ENCODE measurements at regions not wholly inside any gene's neighbourhood (a gene's known extent, or its start where the extent isn't known, plus 50 kb on each side); places are given as distances from the start of the nearest gene placed in this dataset.
A peak's percentile ranks its signal among the peaks of the same experiment; 100 is the strongest.

- DNase-seq (ENCODE audit: low read depth) = no peak
These were observed 348.9 kb upstream of the ASIC2 start for GRCh38 chr17:33642002-33642401.

- DNase-seq (ENCODE audit: low read depth) = no peak
These were observed 354.9 kb upstream of the ASIC2 start for GRCh38 chr17:33647956-33648355.

- no peak for DNase-seq (ENCODE audit: low read depth)
These were observed 357.2 kb upstream of the ASIC2 start for GRCh38 chr17:33650304-33650703.

- DNase-seq (ENCODE audit: low read depth) = no peak
These were observed 358.6 kb upstream of the ASIC2 start for GRCh38 chr17:33651686-33652085.

- DNase-seq (ENCODE audit: low read depth) = no peak
These were observed 359.8 kb upstream of the ASIC2 start for GRCh38 chr17:33652731-33653398.

GRCh38 chr17:33653399-33653788, 360.3 kb upstream of the ASIC2 start:
- no peak for DNase-seq (ENCODE audit: low read depth)

GRCh38 chr17:33657181-33657580, 364.1 kb upstream of the ASIC2 start:
- no peak for DNase-seq (ENCODE audit: low read depth)

- DNase-seq (ENCODE audit: low read depth) = no peak
These were observed 368.9 kb upstream of the ASIC2 start for GRCh38 chr17:33661975-33662374.

GRCh38 chr17:33664116-33664840, 371.2 kb upstream of the ASIC2 start:
- DNase-seq (ENCODE audit: low read depth) = no peak

GRCh38 chr17:33667052-33667509, 374.0 kb upstream of the ASIC2 start:
- no peak for DNase-seq (ENCODE audit: low read depth)

- DNase-seq (ENCODE audit: low read depth) = no peak
These were observed 374.6 kb upstream of the ASIC2 start for GRCh38 chr17:33667671-33668070.

- DNase-seq (ENCODE audit: low read depth) = no peak
These were observed 375.4 kb upstream of the ASIC2 start for GRCh38 chr17:33668516-33668915.

- DNase-seq (ENCODE audit: low read depth) = no peak
These were observed 378.4 kb upstream of the ASIC2 start for GRCh38 chr17:33671491-33671890.

GRCh38 chr17:33674685-33675084, 381.6 kb upstream of the ASIC2 start:
- peak; percentile 22 for DNase-seq (ENCODE audit: low read depth)

GRCh38 chr17:33676444-33676843, 383.3 kb upstream of the ASIC2 start:
- DNase-seq (ENCODE audit: low read depth) = no peak

- no peak for DNase-seq (ENCODE audit: low read depth)
These were observed 386.5 kb upstream of the ASIC2 start for GRCh38 chr17:33679595-33679994.

GRCh38 chr17:33680472-33680871, 387.4 kb upstream of the ASIC2 start:
- DNase-seq (ENCODE audit: low read depth) = no peak

- no peak for DNase-seq (ENCODE audit: low read depth)
These were observed 389.5 kb upstream of the ASIC2 start for GRCh38 chr17:33682599-33682998.

- no peak for DNase-seq (ENCODE audit: low read depth)
These were observed 391.6 kb upstream of the ASIC2 start for GRCh38 chr17:33684735-33685134.

GRCh38 chr17:33686171-33686570, 393.1 kb upstream of the ASIC2 start:
- DNase-seq (ENCODE audit: low read depth) = no peak

GRCh38 chr17:33687831-33688230, 394.7 kb upstream of the ASIC2 start:
- DNase-seq (ENCODE audit: low read depth) = no peak

- no peak for DNase-seq (ENCODE audit: low read depth)
These were observed 395.7 kb upstream of the ASIC2 start for GRCh38 chr17:33688771-33689170.

- DNase-seq (ENCODE audit: low read depth) = no peak
These were observed 396.6 kb upstream of the ASIC2 start for GRCh38 chr17:33689725-33690124.

- DNase-seq (ENCODE audit: low read depth) = no peak
These were observed 402.3 kb upstream of the ASIC2 start for GRCh38 chr17:33695431-33695830.

Data from fibroblast of the conjunctiva (primary cell).